Adipocyte (in vitro differentiated cells): ENCODE measurements at regions not wholly inside any gene's neighbourhood (a gene's known extent, or its start where the extent isn't known, plus 50 kb on each side); places are given as distances from the start of the nearest gene placed in this dataset.
"Not testable (repeated sequence)": the region's sequence is repeated elsewhere in the genome, so short reads cannot be mapped to it uniquely, and the experiment has no call there.

Source experiments
- DNase-seq: peaks from one replicate; pipeline ENCODE4 v3.0.0-alpha.2; 2015; ENCODE audit warnings: low read depth
- H3K27me3 ChIP-seq: replicated peaks from 2 replicates; pipeline ENCODE4 v1.7.0; 2013; ENCODE audit warnings: mild to moderate bottlenecking, low read length, moderate library complexity; ENCODE audit not compliant: control insufficient read depth, insufficient read depth
- H3K36me3 ChIP-seq: 2 replicates; pipeline ENCODE4 v1.7.0; 2013; ENCODE audit warnings: low read length, mild to moderate bottlenecking, moderate library complexity; ENCODE audit not compliant: control insufficient read depth, insufficient read depth, severe bottlenecking
- H3K4me1 ChIP-seq: 2 replicates; pipeline ENCODE4 v1.7.0; 2013; ENCODE audit warnings: mild to moderate bottlenecking, low read length, moderate library complexity; ENCODE audit not compliant: control insufficient read depth, insufficient read depth
- H3K4me3 ChIP-seq: 2 replicates; pipeline ENCODE4 v1.7.0; 2013; ENCODE audit warnings: mild to moderate bottlenecking, low read length, moderate library complexity
- H3K9ac ChIP-seq: 2 replicates; pipeline ENCODE4 v1.7.0; 2013; ENCODE audit warnings: mild to moderate bottlenecking, low read length, moderate library complexity
- H3K9me3 ChIP-seq: 2 replicates; pipeline ENCODE4 v1.7.0; 2013; ENCODE audit warnings: mild to moderate bottlenecking, low read length, moderate library complexity; ENCODE audit not compliant: control insufficient read depth

GRCh38 chr2:89611710-89612109 lies 920.2 kb downstream of the RPIA start:
- H3K4me3 ChIP-seq, H3K36me3 ChIP-seq, H3K9me3 ChIP-seq, DNase-seq, H3K4me1 ChIP-seq, H3K9ac ChIP-seq: not testable (repeated sequence)
- peaks cover 11% of the 10 kb centered on the region for H3K27me3 ChIP-seq

GRCh38 chr2:89649268-89649667 lies 957.8 kb downstream of the RPIA start:
- H3K4me1 ChIP-seq, H3K4me3 ChIP-seq, H3K27me3 ChIP-seq, H3K9ac ChIP-seq, H3K9me3 ChIP-seq, H3K36me3 ChIP-seq, DNase-seq: not testable (repeated sequence)

GRCh38 chr2:89679254-89679653 lies 987.8 kb downstream of the RPIA start:
- H3K4me1 ChIP-seq, H3K36me3 ChIP-seq, H3K9ac ChIP-seq, H3K4me3 ChIP-seq, DNase-seq, H3K9me3 ChIP-seq: not testable (repeated sequence)
- peaks cover 15% of the 10 kb centered on the region for H3K27me3 ChIP-seq
